ENCODE measurements at regions not wholly inside any gene's neighbourhood (a gene's known extent, or its start where the extent isn't known, plus 50 kb on each side); places are given as distances from the start of the nearest gene placed in this dataset.

GRCh38 chr13:67443923-67444322 is 213.8 kb upstream of the PCDH9 start:
- intact Hi-C loops (cut with micrococcal nuclease): no loop called here
- ChIA-PET POLR2A (no interaction called here), CTCF (no interaction called here)
- Mint-ChIP-seq H3K27ac (no peak overlapping the region), H3K4me3 (no peak overlapping the region), H3K4me1 (no peaks in the 10 kb centered on the region), H3K36me3 (ENCODE audit: low read depth) (no peaks in the 10 kb centered on the region), H3K27me3 (no peaks in the 10 kb centered on the region), H3K9me3 (peaks cover 3% of the 10 kb centered on the region)
- ATAC-seq (ENCODE audit: low read depth): no peak
- no peak for DNase-seq
- TF ChIP-seq CTCF (IDR thresholded peaks at IDR 0.05): no peak

- CTCF ChIA-PET: no interaction called here
- Mint-ChIP-seq H3K4me1 (no peaks in the 10 kb centered on the region), H3K4me3 (no peak overlapping the region), H3K9me3 (peaks cover 3% of the 10 kb centered on the region), H3K27me3 (no peaks in the 10 kb centered on the region), H3K36me3 (ENCODE audit: low read depth) (no peaks in the 10 kb centered on the region), H3K27ac (no peak overlapping the region)
- POLR2A ChIA-PET: no interaction called here
- no peak for ATAC-seq (ENCODE audit: low read depth)
- intact Hi-C loops (cut with micrococcal nuclease): no loop called here
- no peak for DNase-seq
- TF ChIP-seq CTCF (IDR thresholded peaks at IDR 0.05): no peak
Measured at GRCh38 chr13:67440236-67440975, 210.3 kb upstream of the PCDH9 start.

GRCh38 chr13:67439365-67439764 is 209.2 kb upstream of the PCDH9 start:
- CTCF ChIA-PET: no interaction called here
- H3K9me3 Mint-ChIP-seq: peaks cover 3% of the 10 kb centered on the region
- H3K27ac Mint-ChIP-seq: no peak overlapping the region

GRCh38 chr13:67438465-67438864 is 208.3 kb upstream of the PCDH9 start:
- Mint-ChIP-seq H3K36me3 (ENCODE audit: low read depth) (no peaks in the 10 kb centered on the region), H3K9me3 (peaks cover 3% of the 10 kb centered on the region), H3K27me3 (no peaks in the 10 kb centered on the region), H3K4me1 (no peaks in the 10 kb centered on the region), H3K4me3 (no peak overlapping the region), H3K27ac (no peak overlapping the region)
- CTCF ChIA-PET: no interaction called here
- POLR2A ChIA-PET: no interaction called here
- ATAC-seq (ENCODE audit: low read depth): no peak
- TF ChIP-seq CTCF (IDR thresholded peaks at IDR 0.05): no peak
- no peak for DNase-seq
- intact Hi-C loops (cut with micrococcal nuclease): no loop called here

More at GRCh38 chr13:67439365-67439764, 209.2 kb upstream of the PCDH9 start:
- intact Hi-C loops (cut with micrococcal nuclease): no loop called here
- no peak for ATAC-seq (ENCODE audit: low read depth)
- H3K27me3 Mint-ChIP-seq: no peaks in the 10 kb centered on the region
- no peaks in the 10 kb centered on the region for H3K36me3 Mint-ChIP-seq (ENCODE audit: low read depth)
- no peak for DNase-seq
- POLR2A ChIA-PET: no interaction called here
- H3K4me1 Mint-ChIP-seq: no peaks in the 10 kb centered on the region
- no peak overlapping the region for H3K4me3 Mint-ChIP-seq
- TF ChIP-seq CTCF (IDR thresholded peaks at IDR 0.05): no peak

GRCh38 chr13:67437244-67437643 is 207.1 kb upstream of the PCDH9 start:
- DNase-seq: no peak
- TF ChIP-seq CTCF (IDR thresholded peaks at IDR 0.05): no peak
- H3K4me3 Mint-ChIP-seq: no peak overlapping the region
- H3K4me1 Mint-ChIP-seq: no peaks in the 10 kb centered on the region
- intact Hi-C loops (cut with micrococcal nuclease): no loop called here
- ChIA-PET CTCF (no interaction called here), POLR2A (no interaction called here)
- H3K27me3 Mint-ChIP-seq: no peaks in the 10 kb centered on the region
- H3K9me3 Mint-ChIP-seq: peaks cover under 1% of the 10 kb centered on the region
- no peak overlapping the region for H3K27ac Mint-ChIP-seq
- H3K36me3 Mint-ChIP-seq (ENCODE audit: low read depth): no peaks in the 10 kb centered on the region
- no peak for ATAC-seq (ENCODE audit: low read depth)

All from activated B cell treated with CpG ODN at 0.5 μM for 24 hours (primary cell).